Right lobe of liver (tissue), 4 donors: ENCODE measurements at regions not wholly inside any gene's neighbourhood (a gene's known extent, or its start where the extent isn't known, plus 50 kb on each side); places are given as distances from the start of the nearest gene placed in this dataset.

Experiments used
- POLR2A ChIP-seq: fragments of 450-650 bp; IDR thresholded peaks from one replicate; pipeline ENCODE4 v1.6.1; 2017; ENCODE audit warnings: antibody characterized with exemption, mild to moderate bottlenecking
- TF ChIP-seq, protein P1 (sequence below), 4 donors: fragments of 200-600 bp in 3 of 4; fragments of 450-650 bp in 1 of 4; IDR thresholded peaks; one replicate each; pipeline versions ENCODE4 v1.5.1 to v1.8.0; 2016 to 2022; ENCODE audit warnings: antibody characterized with exemption in 4 of 4, mild to moderate bottlenecking in 2 of 4
- donor health status: DM: no; HTN: no; CAD: no.
- donor health status: DM: no; HTN: no; CAD: no.
- donor health status: DM: no; HTN: yes; CAD: no.

DNA sequence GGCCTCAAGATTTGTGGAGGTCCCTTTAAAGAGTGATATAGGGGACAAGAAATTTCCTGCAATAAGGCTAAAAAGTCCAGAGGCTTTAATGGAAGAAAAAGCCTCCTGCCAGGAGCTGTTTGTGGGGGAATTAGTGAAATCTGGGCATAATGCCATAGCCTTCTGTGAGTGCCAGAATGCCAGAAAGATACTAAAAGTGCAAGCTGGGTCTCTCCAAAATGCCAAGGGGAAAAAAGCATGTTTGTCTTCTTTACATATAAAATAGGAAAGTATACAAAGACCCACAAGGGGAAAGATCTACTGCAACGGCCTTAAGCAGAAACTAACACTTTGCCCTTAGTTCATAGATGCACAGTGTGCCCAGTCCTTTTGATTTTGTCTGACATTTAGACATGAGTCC lies 647.7 kb upstream of the ZNF804A start:
- TF ChIP-seq, protein P1, sequence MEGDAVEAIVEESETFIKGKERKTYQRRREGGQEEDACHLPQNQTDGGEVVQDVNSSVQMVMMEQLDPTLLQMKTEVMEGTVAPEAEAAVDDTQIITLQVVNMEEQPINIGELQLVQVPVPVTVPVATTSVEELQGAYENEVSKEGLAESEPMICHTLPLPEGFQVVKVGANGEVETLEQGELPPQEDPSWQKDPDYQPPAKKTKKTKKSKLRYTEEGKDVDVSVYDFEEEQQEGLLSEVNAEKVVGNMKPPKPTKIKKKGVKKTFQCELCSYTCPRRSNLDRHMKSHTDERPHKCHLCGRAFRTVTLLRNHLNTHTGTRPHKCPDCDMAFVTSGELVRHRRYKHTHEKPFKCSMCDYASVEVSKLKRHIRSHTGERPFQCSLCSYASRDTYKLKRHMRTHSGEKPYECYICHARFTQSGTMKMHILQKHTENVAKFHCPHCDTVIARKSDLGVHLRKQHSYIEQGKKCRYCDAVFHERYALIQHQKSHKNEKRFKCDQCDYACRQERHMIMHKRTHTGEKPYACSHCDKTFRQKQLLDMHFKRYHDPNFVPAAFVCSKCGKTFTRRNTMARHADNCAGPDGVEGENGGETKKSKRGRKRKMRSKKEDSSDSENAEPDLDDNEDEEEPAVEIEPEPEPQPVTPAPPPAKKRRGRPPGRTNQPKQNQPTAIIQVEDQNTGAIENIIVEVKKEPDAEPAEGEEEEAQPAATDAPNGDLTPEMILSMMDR (IDR thresholded peaks at IDR 0.05), result no peak
- no peak for TF ChIP-seq POLR2A
